DOHH2 (cell line): ENCODE measurements at regions not wholly inside any gene's neighbourhood (a gene's known extent, or its start where the extent isn't known, plus 50 kb on each side); places are given as distances from the start of the nearest gene placed in this dataset.

Source experiments
- CTCF ChIP-seq: fragments of 200-600 bp; sonication (generic); IDR thresholded peaks from one replicate; pipeline ENCODE4 v1.5.1; 2014; ENCODE audit warnings: antibody characterized with exemption, mild to moderate bottlenecking, low read depth, low read length; ENCODE audit not compliant: poor library complexity, severe bottlenecking
- EZH2phosphoT487 ChIP-seq: fragments of 200-600 bp; sonication (generic); IDR thresholded peaks from 2 replicates; pipeline ENCODE4 v1.6.1; 2017; ENCODE audit warnings: borderline replicate concordance, mild to moderate bottlenecking, antibody characterized with exemption, low read length, moderate library complexity, mixed read lengths

- TF ChIP-seq CTCF: no peak
- TF ChIP-seq EZH2phosphoT487: no peak
Observed at GRCh38 chr15:29345549-29346525, 76.2 kb upstream of the NSMCE3 start.
